ENCODE measurements at regions not wholly inside any gene's neighbourhood (a gene's known extent, or its start where the extent isn't known, plus 50 kb on each side); places are given as distances from the start of the nearest gene placed in this dataset.

DNA sequence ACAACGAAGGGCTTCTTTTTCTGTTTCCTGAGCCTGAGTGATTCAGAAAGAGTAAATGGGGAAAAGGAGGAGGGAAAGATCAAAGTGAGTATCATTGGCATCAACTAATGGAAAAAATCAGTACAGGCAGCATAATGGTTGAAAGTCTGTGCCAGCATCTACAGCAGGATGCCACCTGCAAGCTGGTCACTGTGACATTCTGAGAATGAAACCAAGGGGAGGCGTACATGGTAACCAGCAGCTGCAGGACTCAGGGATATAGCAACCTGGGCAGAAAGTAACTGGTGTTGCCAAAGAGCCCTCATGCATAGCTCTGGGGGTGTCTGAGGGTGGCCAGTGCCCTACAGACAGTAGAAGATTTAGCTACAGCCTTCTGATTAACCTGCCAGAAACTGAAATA lies 305.9 kb downstream of the BRINP2 start:
- TF ChIP-seq, protein P1, sequence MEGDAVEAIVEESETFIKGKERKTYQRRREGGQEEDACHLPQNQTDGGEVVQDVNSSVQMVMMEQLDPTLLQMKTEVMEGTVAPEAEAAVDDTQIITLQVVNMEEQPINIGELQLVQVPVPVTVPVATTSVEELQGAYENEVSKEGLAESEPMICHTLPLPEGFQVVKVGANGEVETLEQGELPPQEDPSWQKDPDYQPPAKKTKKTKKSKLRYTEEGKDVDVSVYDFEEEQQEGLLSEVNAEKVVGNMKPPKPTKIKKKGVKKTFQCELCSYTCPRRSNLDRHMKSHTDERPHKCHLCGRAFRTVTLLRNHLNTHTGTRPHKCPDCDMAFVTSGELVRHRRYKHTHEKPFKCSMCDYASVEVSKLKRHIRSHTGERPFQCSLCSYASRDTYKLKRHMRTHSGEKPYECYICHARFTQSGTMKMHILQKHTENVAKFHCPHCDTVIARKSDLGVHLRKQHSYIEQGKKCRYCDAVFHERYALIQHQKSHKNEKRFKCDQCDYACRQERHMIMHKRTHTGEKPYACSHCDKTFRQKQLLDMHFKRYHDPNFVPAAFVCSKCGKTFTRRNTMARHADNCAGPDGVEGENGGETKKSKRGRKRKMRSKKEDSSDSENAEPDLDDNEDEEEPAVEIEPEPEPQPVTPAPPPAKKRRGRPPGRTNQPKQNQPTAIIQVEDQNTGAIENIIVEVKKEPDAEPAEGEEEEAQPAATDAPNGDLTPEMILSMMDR (conservative IDR thresholded peaks at IDR 0.05; ENCODE audit: low read length) = no peak
- no peak for TF ChIP-seq EZH2phosphoT487 (IDR thresholded peaks at IDR 0.05; ENCODE audit: borderline replicate concordance)
